Endothelial cell (in vitro differentiated cells): ENCODE measurements at regions not wholly inside any gene's neighbourhood (a gene's known extent, or its start where the extent isn't known, plus 50 kb on each side); places are given as distances from the start of the nearest gene placed in this dataset.

Source experiments
- DNase-seq: peaks from one replicate; pipeline ENCODE4 v3.0.0; 2021; ENCODE audit warnings: low spot score
- H3K27ac Mint-ChIP-seq: one replicate; pipeline ENCODE4 v1.8.0; 2021; ENCODE audit warnings: mixed read lengths, inconsistent platforms; ENCODE audit not compliant: unreplicated experiment
- H3K27me3 Mint-ChIP-seq: one replicate; pipeline ENCODE4 v1.8.0; 2021; ENCODE audit warnings: mild to moderate bottlenecking, moderate library complexity, mixed read lengths, inconsistent platforms; ENCODE audit not compliant: unreplicated experiment
- H3K36me3 Mint-ChIP-seq: one replicate; pipeline ENCODE4 v1.8.0; 2021; ENCODE audit warnings: mild to moderate bottlenecking, low read depth, mixed read lengths, inconsistent platforms; ENCODE audit not compliant: unreplicated experiment
- H3K4me1 Mint-ChIP-seq: one replicate; pipeline ENCODE4 v1.8.0; 2021; ENCODE audit warnings: mild to moderate bottlenecking, mixed read lengths, inconsistent platforms; ENCODE audit not compliant: unreplicated experiment
- H3K4me3 Mint-ChIP-seq: one replicate; pipeline ENCODE4 v1.8.0; 2021; ENCODE audit warnings: mild to moderate bottlenecking, mixed read lengths, inconsistent platforms; ENCODE audit not compliant: unreplicated experiment
- H3K9me3 Mint-ChIP-seq: one replicate; pipeline ENCODE4 v1.8.0; 2021; ENCODE audit warnings: mixed read lengths, inconsistent platforms; ENCODE audit not compliant: unreplicated experiment
- TF ChIP-seq, protein P1 (sequence below): fragments of 200-600 bp; sonication (generic); IDR thresholded peaks from one replicate; pipeline ENCODE4 v1.5.0; 2021; ENCODE audit warnings: antibody characterized with exemption; ENCODE audit not compliant: unreplicated experiment

DNA sequence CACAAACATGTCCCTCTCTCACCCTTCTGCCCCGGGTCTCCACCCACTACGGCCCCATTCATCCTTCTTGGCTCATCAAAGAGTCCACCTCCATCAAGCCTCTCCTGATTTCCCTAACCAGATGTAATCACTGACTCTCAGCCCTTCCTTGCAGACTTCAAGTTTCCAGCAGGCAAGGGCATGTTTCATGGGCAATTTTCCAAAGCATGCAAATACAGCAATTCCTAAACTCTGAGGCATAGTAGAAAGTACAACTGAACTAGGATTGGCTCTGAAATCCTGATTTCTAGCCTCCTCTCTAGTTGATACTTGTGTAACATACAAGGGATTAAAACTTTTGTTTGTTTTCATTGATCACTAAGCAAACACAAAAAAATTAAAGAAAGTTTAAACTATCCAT is 109.1 kb upstream of the GADD45A start:
- no peak overlapping the region for H3K27ac Mint-ChIP-seq
- TF ChIP-seq, protein P1, sequence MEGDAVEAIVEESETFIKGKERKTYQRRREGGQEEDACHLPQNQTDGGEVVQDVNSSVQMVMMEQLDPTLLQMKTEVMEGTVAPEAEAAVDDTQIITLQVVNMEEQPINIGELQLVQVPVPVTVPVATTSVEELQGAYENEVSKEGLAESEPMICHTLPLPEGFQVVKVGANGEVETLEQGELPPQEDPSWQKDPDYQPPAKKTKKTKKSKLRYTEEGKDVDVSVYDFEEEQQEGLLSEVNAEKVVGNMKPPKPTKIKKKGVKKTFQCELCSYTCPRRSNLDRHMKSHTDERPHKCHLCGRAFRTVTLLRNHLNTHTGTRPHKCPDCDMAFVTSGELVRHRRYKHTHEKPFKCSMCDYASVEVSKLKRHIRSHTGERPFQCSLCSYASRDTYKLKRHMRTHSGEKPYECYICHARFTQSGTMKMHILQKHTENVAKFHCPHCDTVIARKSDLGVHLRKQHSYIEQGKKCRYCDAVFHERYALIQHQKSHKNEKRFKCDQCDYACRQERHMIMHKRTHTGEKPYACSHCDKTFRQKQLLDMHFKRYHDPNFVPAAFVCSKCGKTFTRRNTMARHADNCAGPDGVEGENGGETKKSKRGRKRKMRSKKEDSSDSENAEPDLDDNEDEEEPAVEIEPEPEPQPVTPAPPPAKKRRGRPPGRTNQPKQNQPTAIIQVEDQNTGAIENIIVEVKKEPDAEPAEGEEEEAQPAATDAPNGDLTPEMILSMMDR = no peak
- H3K27me3 Mint-ChIP-seq = peaks cover 7% of the 10 kb centered on the region
- H3K9me3 Mint-ChIP-seq = no peaks in the 10 kb centered on the region
- H3K36me3 Mint-ChIP-seq = no peaks in the 10 kb centered on the region
- no peak overlapping the region for H3K4me3 Mint-ChIP-seq
- no peak for DNase-seq
- H3K4me1 Mint-ChIP-seq = no peaks in the 10 kb centered on the region

- Mint-ChIP-seq H3K9me3 (no peaks in the 10 kb centered on the region), H3K4me3 (no peak overlapping the region), H3K27ac (no peak overlapping the region), H3K27me3 (peaks cover 9% of the 10 kb centered on the region), H3K36me3 (no peaks in the 10 kb centered on the region), H3K4me1 (no peaks in the 10 kb centered on the region)
- DNase-seq = no peak
- TF ChIP-seq, protein P1 = no peak
Measured at GRCh38 chr1:67576474-67576873, 108.5 kb upstream of the GADD45A start.

- TF ChIP-seq, protein P1 = no peak
- no peaks in the 10 kb centered on the region for H3K9me3 Mint-ChIP-seq
- no peak overlapping the region for H3K27ac Mint-ChIP-seq
- H3K36me3 Mint-ChIP-seq = no peaks in the 10 kb centered on the region
- no peak overlapping the region for H3K4me3 Mint-ChIP-seq
- no peaks in the 10 kb centered on the region for H3K4me1 Mint-ChIP-seq
- peaks cover 9% of the 10 kb centered on the region for H3K27me3 Mint-ChIP-seq
- no peak for DNase-seq
Measured at GRCh38 chr1:67577646-67578045, 107.4 kb upstream of the GADD45A start.

DNA sequence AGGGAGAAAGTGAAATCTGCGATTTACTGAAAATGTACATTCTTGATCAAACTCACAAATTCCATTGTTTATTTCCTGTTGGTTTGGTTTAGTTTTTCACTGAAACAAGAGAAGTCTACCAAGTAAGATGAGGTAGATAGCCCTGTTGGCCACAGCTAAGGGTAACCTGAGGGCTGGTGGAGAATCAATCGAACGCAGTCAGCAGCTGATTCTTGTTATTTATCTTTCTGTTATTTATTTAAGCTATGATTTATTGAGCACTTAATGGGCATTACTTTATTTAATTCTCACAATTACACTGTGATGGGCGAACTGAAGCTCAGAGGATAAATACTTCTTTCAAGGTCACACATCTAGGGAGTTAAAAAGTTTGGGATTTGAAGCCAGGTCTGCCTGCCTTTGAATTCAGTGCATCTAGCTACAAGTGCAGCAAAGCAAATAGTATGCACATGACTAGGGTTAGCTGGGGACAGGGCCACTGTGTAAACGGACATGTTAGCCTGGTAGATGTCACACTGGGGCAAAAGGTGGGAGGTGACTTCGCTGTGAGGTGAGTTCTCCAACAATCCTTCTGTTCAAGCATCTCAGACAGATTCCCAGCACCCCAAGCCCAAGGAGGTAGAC is 106.5 kb upstream of the GADD45A start:
- no peak overlapping the region for H3K27ac Mint-ChIP-seq
- H3K4me3 Mint-ChIP-seq = no peak overlapping the region
- peaks cover 6% of the 10 kb centered on the region for H3K4me1 Mint-ChIP-seq
- H3K36me3 Mint-ChIP-seq = no peaks in the 10 kb centered on the region
- no peaks in the 10 kb centered on the region for H3K9me3 Mint-ChIP-seq
- peaks cover 8% of the 10 kb centered on the region for H3K27me3 Mint-ChIP-seq
- TF ChIP-seq, protein P1 = no peak
- no peak for DNase-seq

GRCh38 chr1:67579623-67580394 is 105.2 kb upstream of the GADD45A start:
- TF ChIP-seq, protein P1 = no peak
- Mint-ChIP-seq H3K27ac (no peak overlapping the region), H3K9me3 (no peaks in the 10 kb centered on the region), H3K4me1 (peaks cover 7% of the 10 kb centered on the region), H3K36me3 (no peaks in the 10 kb centered on the region), H3K4me3 (no peak overlapping the region), H3K27me3 (peaks cover 8% of the 10 kb centered on the region)
- no peak for DNase-seq
